NT2/D1 (cell line): ENCODE measurements at regions not wholly inside any gene's neighbourhood (a gene's known extent, or its start where the extent isn't known, plus 50 kb on each side); places are given as distances from the start of the nearest gene placed in this dataset.

Source experiments
- SUZ12 ChIP-seq: IDR thresholded peaks from 2 replicates; pipeline ENCODE4 v1.6.1; 2011; ENCODE audit not compliant: insufficient read length, insufficient read depth; ENCODE audit errors: extremely low read depth
- YY1 ChIP-seq: IDR thresholded peaks from 2 replicates; pipeline ENCODE4 v1.6.1; 2011; ENCODE audit not compliant: insufficient read length, insufficient read depth
- ZNF274 ChIP-seq: IDR thresholded peaks from 2 replicates; pipeline ENCODE4 v1.6.1; 2011; ENCODE audit warnings: mild to moderate bottlenecking, low read depth, low read length

DNA sequence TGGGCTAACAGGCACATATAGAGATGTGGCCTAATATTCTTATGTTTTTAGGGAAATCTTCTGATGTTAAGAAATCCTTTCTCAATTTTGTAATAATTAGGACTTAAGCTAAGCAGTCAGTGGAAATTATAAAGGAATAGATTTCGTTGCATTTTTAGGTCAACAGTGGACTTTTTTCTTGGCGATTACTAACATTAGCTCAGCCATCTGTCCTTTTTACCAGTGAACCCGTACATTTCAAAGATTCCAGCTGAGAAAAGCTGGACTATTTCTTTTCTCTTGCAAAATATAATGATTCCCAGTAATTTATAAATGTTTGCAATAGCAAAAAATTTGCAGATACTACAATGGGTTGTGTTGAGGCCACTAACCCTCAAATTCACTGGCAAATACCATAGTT is 54.9 kb upstream of the CA10 start:
- TF ChIP-seq YY1 (no peak), ZNF274 (no peak), SUZ12 (no peak)
